ENCODE measurements at regions not wholly inside any gene's neighbourhood (a gene's known extent, or its start where the extent isn't known, plus 50 kb on each side); places are given as distances from the start of the nearest gene placed in this dataset.

DNA sequence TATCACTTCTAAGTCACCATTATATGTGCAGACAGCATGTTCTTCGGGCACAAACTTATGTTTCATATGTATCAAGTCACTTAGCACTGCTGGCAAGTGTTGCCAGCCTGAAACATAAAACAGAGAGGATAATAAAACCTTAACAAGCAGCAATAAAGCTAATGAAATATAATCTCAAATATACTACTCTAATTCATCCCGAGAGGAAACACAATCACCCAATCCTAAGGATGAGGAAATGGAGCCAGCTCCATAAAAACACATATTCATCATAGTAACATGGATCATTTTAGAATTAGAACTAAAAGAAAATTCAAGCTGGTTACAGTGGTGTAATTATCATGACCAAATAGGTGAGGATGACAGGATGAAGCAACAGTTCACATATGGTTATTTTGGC is 1072.7 kb downstream of the EPHA3 start:
- FAIRE-seq (no peak), DNase-seq (ENCODE audit: low read depth, low spot score) (no peak)
- dilution Hi-C loops (cut with MboI; ENCODE audit: extremely low pct_ligation_motif_present, low sequenced_read_pairs) (no loop called here), intact Hi-C loops (cut with micrococcal nuclease) (loop anchor here (5.0 kb wide), 1 partner anchor 1978 kb away; no protein-coding TSS in a partner anchor)
- Histone ChIP-seq H3K27me3 (ENCODE audit: control insufficient read depth in 2 of 2, insufficient read depth in 2 of 2, low read length in 2 of 2) (no peaks in the 10 kb centered on the region), H3K4me1 (ENCODE audit: control insufficient read depth, extremely low read depth, insufficient read depth, low read length) (no peaks in the 10 kb centered on the region), H3K9ac (replicated peaks; ENCODE audit: extremely low read depth, insufficient read depth, low read length) (no peak overlapping the region), H3K4me2 (ENCODE audit: insufficient read depth, low read length) (no peak overlapping the region), H4K20me1 (replicated peaks; ENCODE audit: control insufficient read depth, extremely low read depth, insufficient read depth, low read length) (no peaks in the 10 kb centered on the region), H2AFZ (ENCODE audit: low read depth, low read length) (no peak overlapping the region), H3K9me3 (replicated peaks; ENCODE audit: control insufficient read depth, insufficient read depth, low read length) (no peaks in the 10 kb centered on the region), H3K36me3 (ENCODE audit: control insufficient read depth in 2 of 2, extremely low read depth in 1 of 2, insufficient read depth in 2 of 2, low read length in 2 of 2) (no peaks in the 10 kb centered on the region), H3K27ac (ENCODE audit: insufficient read depth, low read depth, low read length) (no peak overlapping the region), H3K9me1 (replicated peaks; ENCODE audit: control insufficient read depth, extremely low read depth, insufficient read depth, low read length) (no peaks in the 10 kb centered on the region), H3K79me2 (ENCODE audit: control insufficient read depth, insufficient read depth, low read length) (no peaks in the 10 kb centered on the region), H3K4me3 (replicated peaks in 1 of 3; ENCODE audit: insufficient read depth in 1 of 3, low read depth in 1 of 3, low read length in 3 of 3) (no peak overlapping the region)
- no TSS peak for BruUV-seq (replicated peaks)
- CTCF ChIA-PET, result no interaction called here
- TF ChIP-seq JUN (IDR thresholded peaks at IDR 0.05; ENCODE audit: borderline replicate concordance, insufficient read depth, insufficient read length, low read depth) (no peak), MYC (IDR thresholded peaks at IDR 0.05; ENCODE audit: low read depth, low read length) (no peak), POLR2AphosphoS5 (IDR thresholded peaks at IDR 0.05; ENCODE audit: insufficient read depth, low read depth, low read length) (no peak), GATA2 (IDR thresholded peaks at IDR 0.05; ENCODE audit: insufficient read depth, insufficient read length, low read depth, low read length) (no peak), POLR2A (IDR thresholded peaks at IDR 0.05; ENCODE audit: low read depth, low read length) (no peak), FOS (IDR thresholded peaks at IDR 0.05; ENCODE audit: borderline replicate concordance, insufficient read depth, low read length) (no peak), CTCF (IDR thresholded peaks at IDR 0.05; ENCODE audit: extremely low read depth in 1 of 2, insufficient read depth in 1 of 2, low read depth in 1 of 2, low read length in 2 of 2) (no peak), EZH2 (IDR thresholded peaks at IDR 0.05; ENCODE audit: borderline replicate concordance, low read depth, low read length, severe bottlenecking) (no peak)
- TF ChIP-seq, protein P1, sequence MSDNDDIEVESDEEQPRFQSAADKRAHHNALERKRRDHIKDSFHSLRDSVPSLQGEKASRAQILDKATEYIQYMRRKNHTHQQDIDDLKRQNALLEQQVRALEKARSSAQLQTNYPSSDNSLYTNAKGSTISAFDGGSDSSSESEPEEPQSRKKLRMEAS (IDR thresholded peaks at IDR 0.05; ENCODE audit: insufficient read depth, insufficient read length), result no peak
- POLR2A ChIA-PET, result no interaction called here

Measured in endothelial cell of umbilical vein (primary cell).